ENCODE measurements at regions not wholly inside any gene's neighbourhood (a gene's known extent, or its start where the extent isn't known, plus 50 kb on each side); places are given as distances from the start of the nearest gene placed in this dataset.

DNA sequence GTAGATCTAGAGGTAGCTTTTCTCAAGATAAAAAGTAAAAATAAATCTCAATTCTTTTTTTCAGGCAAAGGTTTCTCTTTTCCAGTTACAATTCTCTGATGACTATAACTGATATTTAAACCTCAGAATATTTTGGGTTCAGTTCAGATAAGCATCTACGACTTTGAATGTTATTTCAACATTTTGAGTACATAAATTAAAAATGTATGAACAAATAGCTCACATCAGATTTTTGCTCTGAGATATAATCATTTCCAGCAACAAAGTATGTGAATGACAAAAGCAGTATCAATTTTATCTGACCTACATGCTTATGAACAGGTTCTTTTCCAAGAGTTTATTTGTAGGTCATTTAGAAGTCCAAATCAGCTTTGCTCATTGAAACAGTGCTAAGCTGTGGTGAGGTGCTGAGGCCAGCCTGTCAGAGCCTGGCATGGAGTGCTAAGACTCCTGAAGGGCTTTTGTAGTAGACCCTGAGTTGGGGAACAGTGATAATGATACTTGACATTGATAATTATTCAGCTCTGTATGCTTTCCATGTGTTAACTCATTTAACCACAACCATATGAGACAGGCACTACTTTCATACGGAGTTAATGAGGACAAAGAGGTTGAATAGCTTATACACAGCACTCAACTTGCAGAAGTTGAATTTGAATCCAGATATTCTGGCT lies 205.0 kb upstream of the DCN start:
- DNase-seq (ENCODE audit: low spot score) = no peak
- TF ChIP-seq, protein P1, sequence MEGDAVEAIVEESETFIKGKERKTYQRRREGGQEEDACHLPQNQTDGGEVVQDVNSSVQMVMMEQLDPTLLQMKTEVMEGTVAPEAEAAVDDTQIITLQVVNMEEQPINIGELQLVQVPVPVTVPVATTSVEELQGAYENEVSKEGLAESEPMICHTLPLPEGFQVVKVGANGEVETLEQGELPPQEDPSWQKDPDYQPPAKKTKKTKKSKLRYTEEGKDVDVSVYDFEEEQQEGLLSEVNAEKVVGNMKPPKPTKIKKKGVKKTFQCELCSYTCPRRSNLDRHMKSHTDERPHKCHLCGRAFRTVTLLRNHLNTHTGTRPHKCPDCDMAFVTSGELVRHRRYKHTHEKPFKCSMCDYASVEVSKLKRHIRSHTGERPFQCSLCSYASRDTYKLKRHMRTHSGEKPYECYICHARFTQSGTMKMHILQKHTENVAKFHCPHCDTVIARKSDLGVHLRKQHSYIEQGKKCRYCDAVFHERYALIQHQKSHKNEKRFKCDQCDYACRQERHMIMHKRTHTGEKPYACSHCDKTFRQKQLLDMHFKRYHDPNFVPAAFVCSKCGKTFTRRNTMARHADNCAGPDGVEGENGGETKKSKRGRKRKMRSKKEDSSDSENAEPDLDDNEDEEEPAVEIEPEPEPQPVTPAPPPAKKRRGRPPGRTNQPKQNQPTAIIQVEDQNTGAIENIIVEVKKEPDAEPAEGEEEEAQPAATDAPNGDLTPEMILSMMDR (conservative IDR thresholded peaks at IDR 0.05; ENCODE audit: low read depth, low read length) = no peak
- no peak for TF ChIP-seq EZH2 (IDR thresholded peaks at IDR 0.05; ENCODE audit: borderline replicate concordance, low read depth, low read length, poor library complexity, severe bottlenecking)
- Histone ChIP-seq H3K27me3 (replicated peaks; ENCODE audit: insufficient read depth, low read depth, low read length, poor library complexity) (peaks cover 7% of the 10 kb centered on the region), H3K4me3 (ENCODE audit: low read depth, low read length, poor library complexity, severe bottlenecking) (no peak overlapping the region), H3K27ac (ENCODE audit: low read depth, low read length, poor library complexity, severe bottlenecking) (no peak overlapping the region), H3K9me3 (ENCODE audit: low read depth, low read length, poor library complexity, severe bottlenecking) (no peaks in the 10 kb centered on the region), H3K4me1 (ENCODE audit: insufficient read depth, low read length, poor library complexity, severe bottlenecking) (no peaks in the 10 kb centered on the region), H3K36me3 (ENCODE audit: insufficient read depth, low read length, poor library complexity, severe bottlenecking) (no peaks in the 10 kb centered on the region)
- ChIA-PET CTCF (no interaction called here), POLR2A (ENCODE audit: low non-redundant PET) (no interaction called here)
- intact Hi-C loops (cut with micrococcal nuclease; ENCODE audit: unreplicated experiment) = loop anchor here (10.0 kb wide), 1 partner anchor 1217 kb away; no protein-coding TSS in a partner anchor
- no TSS peak for BruUV-seq (replicated peaks)

DNA sequence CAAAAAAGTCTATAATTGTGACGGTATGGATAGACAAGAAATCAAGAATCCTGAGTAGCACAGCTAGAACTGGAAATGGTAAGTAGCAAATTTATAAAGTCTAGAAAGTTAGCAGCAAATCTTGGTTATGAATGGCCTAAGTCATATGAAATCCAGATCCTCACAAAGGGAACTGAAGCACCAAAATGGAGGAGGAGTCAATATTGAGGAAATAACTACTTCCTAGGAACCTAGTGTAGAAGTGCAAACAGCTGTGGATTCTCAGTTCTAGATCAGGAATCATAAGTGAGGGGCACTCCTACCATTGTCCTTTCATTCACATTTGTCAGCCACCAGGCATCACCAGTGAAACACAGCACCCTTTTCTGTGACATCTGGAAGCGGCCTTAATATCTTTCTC lies 202.2 kb upstream of the DCN start:
- Histone ChIP-seq H3K9me3 (ENCODE audit: low read depth, low read length, poor library complexity, severe bottlenecking) (no peaks in the 10 kb centered on the region), H3K4me1 (ENCODE audit: insufficient read depth, low read length, poor library complexity, severe bottlenecking) (peaks cover 17% of the 10 kb centered on the region), H3K27ac (ENCODE audit: low read depth, low read length, poor library complexity, severe bottlenecking) (no peak overlapping the region), H3K27me3 (replicated peaks; ENCODE audit: insufficient read depth, low read depth, low read length, poor library complexity) (peaks cover 7% of the 10 kb centered on the region), H3K4me3 (ENCODE audit: low read depth, low read length, poor library complexity, severe bottlenecking) (no peak overlapping the region), H3K36me3 (ENCODE audit: insufficient read depth, low read length, poor library complexity, severe bottlenecking) (no peaks in the 10 kb centered on the region)
- ChIA-PET CTCF (no interaction called here), POLR2A (ENCODE audit: low non-redundant PET) (no interaction called here)
- no peak for DNase-seq (ENCODE audit: low spot score)
- intact Hi-C loops (cut with micrococcal nuclease; ENCODE audit: unreplicated experiment) = loop anchor here (5.0 to 10.0 kb wide), 3 partner anchors 192 to 1220 kb away; no protein-coding TSS in a partner anchor
- BruUV-seq (replicated peaks) = no TSS peak
- TF ChIP-seq, protein P1 (conservative IDR thresholded peaks at IDR 0.05; ENCODE audit: low read depth, low read length) = no peak
- no peak for TF ChIP-seq EZH2 (IDR thresholded peaks at IDR 0.05; ENCODE audit: borderline replicate concordance, low read depth, low read length, poor library complexity, severe bottlenecking)

DNA sequence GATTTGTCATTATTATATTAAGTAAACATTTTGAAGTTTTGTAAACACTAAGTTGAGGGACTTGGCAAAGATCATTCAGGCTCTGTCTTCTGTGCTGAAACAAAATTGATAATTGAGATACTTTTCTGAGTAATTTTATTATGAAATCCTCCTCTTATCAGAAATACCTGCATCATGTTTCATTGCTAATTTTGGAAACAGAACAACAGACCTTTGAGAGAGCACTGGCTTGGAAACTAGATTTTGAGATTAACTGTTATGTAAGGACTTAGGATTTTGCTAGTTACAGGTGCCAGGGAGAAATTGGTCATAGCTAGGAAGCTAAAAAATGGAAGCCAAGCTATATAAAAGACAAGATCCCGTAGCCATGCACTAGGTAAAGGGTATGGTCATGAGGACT lies 201.7 kb upstream of the DCN start:
- no TSS peak for BruUV-seq (replicated peaks)
- Histone ChIP-seq H3K9me3 (ENCODE audit: low read depth, low read length, poor library complexity, severe bottlenecking) (no peaks in the 10 kb centered on the region), H3K36me3 (ENCODE audit: insufficient read depth, low read length, poor library complexity, severe bottlenecking) (no peaks in the 10 kb centered on the region), H3K4me3 (ENCODE audit: low read depth, low read length, poor library complexity, severe bottlenecking) (no peak overlapping the region), H3K27ac (ENCODE audit: low read depth, low read length, poor library complexity, severe bottlenecking) (no peak overlapping the region), H3K4me1 (ENCODE audit: insufficient read depth, low read length, poor library complexity, severe bottlenecking) (peaks cover 19% of the 10 kb centered on the region), H3K27me3 (replicated peaks; ENCODE audit: insufficient read depth, low read depth, low read length, poor library complexity) (peaks cover 7% of the 10 kb centered on the region)
- ChIA-PET POLR2A (ENCODE audit: low non-redundant PET) (no interaction called here), CTCF (no interaction called here)
- TF ChIP-seq EZH2 (IDR thresholded peaks at IDR 0.05; ENCODE audit: borderline replicate concordance, low read depth, low read length, poor library complexity, severe bottlenecking) = no peak
- TF ChIP-seq, protein P1 (conservative IDR thresholded peaks at IDR 0.05; ENCODE audit: low read depth, low read length) = no peak
- DNase-seq (ENCODE audit: low spot score) = no peak
- intact Hi-C loops (cut with micrococcal nuclease; ENCODE audit: unreplicated experiment) = loop anchor here (5.0 to 10.0 kb wide), 3 partner anchors 193 to 1220 kb away; no protein-coding TSS in a partner anchor

Data from A673 (cell line).